MV-4-11 (cell line): ENCODE measurements at regions not wholly inside any gene's neighbourhood (a gene's known extent, or its start where the extent isn't known, plus 50 kb on each side); places are given as distances from the start of the nearest gene placed in this dataset.

ENCODE experiments used
- DNase-seq: peaks from one replicate; lab custom pipeline; 2025; lab: John Stamatoyannopoulos, UW

- DNase-seq, result no peak
These were observed 156.6 kb downstream of the TLR4 start for GRCh38 chr9:117860849-117861248.

GRCh38 chr9:117864385-117865057 is 160.3 kb downstream of the TLR4 start:
- no peak for DNase-seq

DNA sequence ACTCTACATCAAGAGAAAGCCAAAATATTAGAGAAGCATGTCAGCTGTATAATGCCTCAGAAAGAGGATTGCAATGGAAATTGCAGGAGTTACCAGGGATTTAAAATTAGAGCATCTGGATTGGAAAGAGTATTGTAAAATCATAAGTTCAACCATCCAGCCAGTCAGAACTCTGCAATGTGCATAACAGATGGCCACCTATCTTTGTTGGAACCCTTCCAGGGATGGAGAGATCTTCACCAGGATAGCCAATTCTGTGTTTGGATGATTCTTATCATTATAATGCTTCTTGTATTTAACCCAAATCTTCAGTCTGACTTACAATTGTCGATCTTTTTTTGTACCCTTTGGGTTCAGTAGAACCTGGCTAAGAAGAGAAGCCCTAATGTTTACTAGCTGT is 164.4 kb downstream of the TLR4 start:
- no peak for DNase-seq

GRCh38 chr9:117869287-117869686 is 165.1 kb downstream of the TLR4 start:
- peak; percentile 15 for DNase-seq

DNA sequence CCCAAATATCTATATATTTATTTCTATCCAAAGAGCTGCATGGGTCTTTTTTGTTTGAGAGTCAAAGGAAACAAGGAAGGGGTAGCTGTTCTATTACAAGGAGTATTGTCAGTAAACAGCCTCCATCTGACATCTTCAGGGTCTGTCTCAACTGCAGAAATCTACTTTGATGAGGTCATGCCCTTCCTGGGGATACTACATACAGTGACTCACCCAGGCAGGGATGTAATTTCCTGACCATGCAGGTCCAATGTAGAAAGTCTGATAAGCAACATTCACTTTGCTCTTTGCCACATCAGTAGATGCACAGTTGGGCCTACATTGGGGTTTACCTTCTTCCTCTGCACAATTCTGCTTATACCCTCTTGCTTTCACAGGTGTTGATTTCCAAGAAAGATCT is 165.5 kb downstream of the TLR4 start:
- DNase-seq, result peak; percentile 2

- peak; percentile 32 for DNase-seq
These were observed 169.5 kb downstream of the TLR4 start for GRCh38 chr9:117873664-117874063.

- DNase-seq, result no peak
These were observed 171.7 kb downstream of the TLR4 start for GRCh38 chr9:117875886-117876285.

DNA sequence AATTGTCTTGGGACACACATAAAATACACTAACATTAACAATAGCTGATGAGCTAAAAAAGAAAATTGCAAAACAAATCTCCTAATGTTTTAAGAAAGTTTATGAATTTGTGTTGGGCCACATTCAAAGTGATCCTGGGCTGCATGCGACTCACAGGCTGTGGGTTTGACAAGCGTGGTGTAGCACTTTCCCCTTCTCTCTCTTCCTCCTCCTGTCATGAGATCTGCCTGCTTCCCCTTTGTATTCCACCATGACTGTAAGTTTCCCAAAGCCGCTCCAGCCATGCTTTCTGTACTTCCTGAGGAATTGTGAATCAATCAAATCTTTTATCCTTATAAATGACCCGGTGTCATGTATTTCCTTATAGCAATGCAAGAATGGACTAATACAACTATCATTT is 178.0 kb downstream of the TLR4 start:
- DNase-seq, result peak; percentile 26

DNA sequence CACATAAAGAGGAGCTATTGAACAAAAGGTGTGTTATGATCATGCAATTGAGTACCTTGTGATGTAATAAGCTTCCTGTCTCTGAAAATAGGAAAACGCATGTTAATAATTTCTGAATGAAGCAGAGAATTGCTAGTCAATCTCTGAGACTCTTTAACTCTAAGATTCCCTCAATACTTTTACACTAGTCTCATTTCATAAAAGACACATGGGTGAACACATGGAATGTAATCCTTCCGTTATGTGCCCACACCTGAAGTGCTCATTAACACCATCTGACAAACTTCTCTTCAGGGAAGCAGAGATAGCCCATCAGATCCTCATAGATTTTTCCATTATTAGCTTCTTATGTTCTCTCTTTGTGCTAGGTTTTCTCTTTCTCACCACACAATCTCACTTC is 182.4 kb downstream of the TLR4 start:
- peak; percentile 41 for DNase-seq

- no peak for DNase-seq
These were observed 183.2 kb downstream of the TLR4 start for GRCh38 chr9:117887383-117887782.

- no peak for DNase-seq
These were observed 183.7 kb downstream of the TLR4 start for GRCh38 chr9:117887941-117888340.

GRCh38 chr9:117903453-117903852 is 199.2 kb downstream of the TLR4 start:
- DNase-seq, result no peak

DNA sequence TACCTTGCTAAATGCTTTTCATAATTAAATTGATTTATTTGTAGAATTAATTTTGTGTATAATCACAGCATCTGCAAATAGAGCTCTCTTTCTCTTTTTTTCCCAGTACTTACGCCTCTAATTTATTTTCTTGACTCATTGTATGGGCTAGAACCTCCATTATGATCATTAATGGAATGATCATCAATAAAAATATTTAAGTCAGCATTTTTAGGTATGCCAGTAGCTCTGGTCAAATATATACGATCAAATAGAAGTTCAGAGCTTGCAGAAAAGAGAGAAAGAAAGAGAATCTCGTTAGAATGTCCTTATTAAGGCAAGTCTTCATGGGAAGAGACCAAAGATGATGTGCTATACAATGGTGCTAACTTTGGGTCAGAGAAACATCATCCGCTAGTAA is 202.6 kb downstream of the TLR4 start:
- no peak for DNase-seq

DNA sequence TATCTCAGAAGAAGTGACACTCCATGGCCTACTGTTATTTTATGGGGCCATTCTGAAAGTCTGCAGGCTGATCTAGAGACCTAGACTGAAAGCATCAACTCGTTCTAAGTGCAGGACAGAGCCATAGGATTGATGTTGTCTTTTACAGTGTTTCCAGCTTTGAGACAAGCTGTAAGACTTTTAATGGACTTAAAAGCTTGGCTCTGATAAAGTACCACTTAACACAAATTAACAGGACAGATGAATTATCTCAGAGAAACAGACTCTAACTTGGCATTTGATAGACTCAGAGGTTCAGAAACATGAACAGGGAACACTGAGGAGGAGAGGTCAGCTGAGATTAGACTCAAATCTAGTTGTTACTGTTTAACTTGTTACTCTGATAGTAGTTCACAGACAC is 203.2 kb downstream of the TLR4 start:
- no peak for DNase-seq

DNA sequence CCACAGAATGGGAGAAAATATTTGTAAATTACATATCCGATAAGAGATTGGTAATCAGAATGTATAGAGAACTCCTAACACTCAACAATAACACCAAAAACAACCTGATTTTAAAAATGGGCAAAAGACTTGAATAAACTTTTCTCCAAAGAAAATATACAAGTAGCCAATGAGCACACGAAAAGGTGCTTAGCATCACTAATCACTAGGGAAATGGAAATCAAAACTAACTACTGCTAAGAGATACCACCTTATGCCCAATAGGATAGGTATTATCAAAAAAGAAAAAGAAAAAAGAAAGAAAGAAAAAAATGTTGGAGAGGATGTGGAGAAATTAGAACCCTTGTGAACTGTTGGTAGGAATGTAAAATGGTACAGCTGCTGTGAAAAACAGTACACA is 212.1 kb downstream of the TLR4 start:
- DNase-seq, result no peak

DNA sequence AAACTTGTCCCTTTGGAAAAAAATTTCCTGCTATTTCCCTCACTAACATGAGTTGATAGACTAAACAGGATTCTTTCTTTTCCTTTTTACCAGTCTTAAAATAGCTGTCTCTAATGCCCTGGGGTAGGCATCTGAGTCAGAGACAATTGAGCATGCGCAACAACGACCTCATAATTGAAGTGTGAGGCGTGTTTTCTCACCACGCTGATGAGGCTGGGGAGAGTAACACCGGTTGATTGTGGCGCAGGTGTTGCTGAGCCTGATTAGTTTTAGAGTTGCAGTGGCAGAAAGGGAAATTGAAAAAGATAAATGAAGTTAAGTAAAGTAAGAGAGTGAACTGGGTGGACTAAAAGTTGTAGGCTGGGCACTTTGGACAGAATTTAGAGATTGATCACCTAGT is 213.7 kb downstream of the TLR4 start:
- DNase-seq, result no peak

DNA sequence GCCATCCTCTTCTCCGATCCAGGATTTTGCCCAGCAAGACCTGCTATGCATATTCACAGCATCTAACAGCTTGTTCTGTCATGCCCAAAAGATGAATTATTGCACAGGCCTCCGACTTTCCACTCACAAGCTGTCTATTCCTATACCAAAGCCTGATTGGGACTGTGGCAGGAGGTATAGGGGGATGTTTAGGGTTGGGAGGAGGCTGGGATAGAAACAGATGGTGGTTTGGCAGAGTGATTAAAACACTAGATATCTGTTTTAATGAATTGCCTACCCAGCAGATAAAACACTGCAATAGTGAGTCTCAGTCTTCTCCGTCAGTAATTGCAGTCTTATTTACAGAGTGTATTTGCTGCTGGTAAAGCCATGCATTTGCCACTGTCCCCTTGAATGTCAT is 215.3 kb downstream of the TLR4 start:
- DNase-seq, result no peak

DNA sequence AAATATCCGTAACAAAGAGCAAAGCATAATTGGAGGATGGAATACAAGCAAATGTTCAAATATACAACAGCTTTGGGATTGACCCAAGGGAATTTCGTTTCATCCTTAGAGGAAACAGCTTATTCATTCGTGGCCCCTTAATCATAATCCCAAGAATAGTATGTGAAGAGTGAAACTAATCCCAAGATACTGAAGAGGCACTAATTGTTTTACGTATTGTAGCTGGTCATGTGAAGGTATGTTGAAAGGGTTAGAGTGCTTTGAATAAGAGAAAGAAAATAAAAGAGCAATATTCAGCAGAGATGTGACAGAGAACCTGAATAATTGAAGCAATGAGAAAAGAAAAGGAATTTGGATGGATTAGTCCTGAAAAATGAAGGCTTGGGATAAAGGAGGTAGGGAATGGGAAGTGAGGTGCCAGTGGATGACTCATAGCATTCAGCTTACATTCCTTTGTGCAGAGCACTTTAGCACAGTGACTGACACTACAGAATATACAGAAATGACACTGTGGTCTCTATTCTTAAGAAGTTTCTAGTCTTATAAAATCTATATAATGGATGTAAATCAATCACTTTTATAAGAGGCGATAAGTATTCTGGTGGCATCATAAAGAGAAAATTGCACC is 221.9 kb downstream of the TLR4 start:
- DNase-seq, result no peak

- DNase-seq, result no peak
These were observed 223.2 kb downstream of the TLR4 start for GRCh38 chr9:117927354-117927753.

DNA sequence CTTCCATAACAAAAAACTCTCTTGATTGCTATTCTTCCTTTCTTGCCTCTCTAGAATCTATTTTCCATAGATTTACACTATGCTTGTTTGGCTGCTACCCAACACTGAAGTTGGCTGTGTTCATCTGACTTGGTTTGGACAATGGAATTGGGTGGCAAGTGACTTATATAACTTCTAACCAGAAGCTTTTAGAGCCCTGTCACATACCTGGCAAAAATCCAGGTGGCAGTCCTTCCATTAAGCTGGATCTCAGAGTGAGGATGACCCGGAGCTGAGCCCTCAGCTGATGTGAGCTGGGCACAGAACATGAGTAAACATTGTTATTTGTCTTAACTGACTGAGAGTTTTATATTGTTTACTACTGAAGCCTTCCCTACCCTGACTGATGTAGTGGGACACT is 225.7 kb downstream of the TLR4 start:
- DNase-seq, result no peak

DNA sequence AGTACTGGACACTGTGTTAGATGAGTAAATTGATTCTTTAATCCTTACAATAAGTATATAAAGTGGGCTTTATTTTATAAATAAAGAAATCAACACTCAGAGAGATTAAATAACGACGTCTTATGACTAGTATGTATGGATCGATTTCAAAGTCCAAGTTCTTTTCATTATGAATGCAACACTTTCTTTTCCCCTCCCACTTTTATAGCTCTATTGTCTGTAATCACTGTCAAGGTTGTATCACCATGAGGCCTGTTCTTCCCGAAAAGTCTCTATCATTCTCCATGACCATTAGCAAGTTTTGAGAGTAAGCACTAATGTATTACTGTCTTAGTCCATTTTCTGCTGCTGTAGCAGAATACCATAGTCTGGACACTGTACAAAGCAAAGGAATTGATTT is 228.4 kb downstream of the TLR4 start:
- DNase-seq, result no peak

GRCh38 chr9:117936185-117937130 is 232.3 kb downstream of the TLR4 start:
- peak; percentile 87 for DNase-seq

DNA sequence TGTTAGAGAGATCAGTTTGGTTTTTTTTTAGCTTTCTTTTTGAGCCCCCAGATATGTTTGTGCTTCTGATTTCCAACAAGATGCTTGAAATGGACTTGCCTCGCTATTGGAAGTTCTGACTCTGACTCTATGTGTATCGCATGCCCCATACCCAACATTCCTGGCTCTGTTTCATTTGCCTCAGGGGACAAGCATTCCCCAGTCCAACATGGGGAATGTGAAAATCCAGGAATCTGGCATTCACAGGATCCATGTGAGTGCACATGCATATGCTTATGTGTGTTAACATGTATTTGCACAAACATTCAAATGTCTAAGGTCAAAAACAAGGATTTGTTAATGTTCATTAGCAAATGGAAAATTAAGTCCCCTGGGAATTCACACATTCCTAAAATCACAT is 233.9 kb downstream of the TLR4 start:
- no peak for DNase-seq
